C4-2B (cell line): ENCODE measurements at regions not wholly inside any gene's neighbourhood (a gene's known extent, or its start where the extent isn't known, plus 50 kb on each side); places are given as distances from the start of the nearest gene placed in this dataset.

Experiments
- H3K27ac ChIP-seq: fragments of 450-650 bp; 2 replicates; pipeline ENCODE4 v1.5.1; 2017
- CTCF ChIP-seq: fragments of 450-650 bp; conservative IDR thresholded peaks from 2 replicates; pipeline ENCODE4 v1.5.1; 2017; ENCODE audit warnings: mild to moderate bottlenecking
- ZFX ChIP-seq: fragments of 450-650 bp; IDR thresholded peaks from 2 replicates; pipeline ENCODE4 v1.6.1; 2017

- no peak overlapping the region for H3K27ac ChIP-seq
- TF ChIP-seq CTCF, result no peak
- TF ChIP-seq ZFX, result no peak
These were observed 289.3 kb upstream of the TCF4 start for GRCh38 chr18:55877321-55877720.

- no peak for TF ChIP-seq ZFX
- TF ChIP-seq CTCF, result no peak
- H3K27ac ChIP-seq, result no peak overlapping the region
These were observed 288.3 kb upstream of the TCF4 start for GRCh38 chr18:55876254-55876653.

DNA sequence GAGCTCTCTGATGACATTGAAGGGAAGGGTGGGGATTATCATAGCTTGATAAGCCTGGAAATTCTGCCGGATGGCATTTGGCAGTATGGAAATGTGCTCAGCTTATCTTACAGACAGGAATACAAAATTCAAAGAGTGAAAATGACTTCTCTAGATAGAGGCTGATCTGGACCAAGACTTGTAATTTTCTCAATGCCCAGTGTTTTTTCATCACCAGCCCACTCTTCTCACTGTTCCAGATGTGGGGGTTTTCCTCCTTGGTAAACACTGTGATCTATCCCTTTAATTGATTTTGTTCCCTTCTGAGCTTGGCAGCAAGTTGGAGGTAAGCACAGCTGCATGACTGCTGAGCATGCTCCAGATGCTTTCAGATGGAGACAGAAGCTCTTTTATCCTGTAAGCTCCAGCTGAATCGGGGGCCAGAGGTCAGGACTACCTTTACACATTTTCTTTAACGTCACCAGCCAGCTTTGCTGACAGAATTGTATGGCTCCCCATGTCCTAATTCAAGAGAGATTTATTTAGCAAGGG, 287.4 kb upstream of the TCF4 start:
- TF ChIP-seq CTCF (no peak), ZFX (no peak)
- no peak overlapping the region for H3K27ac ChIP-seq

DNA sequence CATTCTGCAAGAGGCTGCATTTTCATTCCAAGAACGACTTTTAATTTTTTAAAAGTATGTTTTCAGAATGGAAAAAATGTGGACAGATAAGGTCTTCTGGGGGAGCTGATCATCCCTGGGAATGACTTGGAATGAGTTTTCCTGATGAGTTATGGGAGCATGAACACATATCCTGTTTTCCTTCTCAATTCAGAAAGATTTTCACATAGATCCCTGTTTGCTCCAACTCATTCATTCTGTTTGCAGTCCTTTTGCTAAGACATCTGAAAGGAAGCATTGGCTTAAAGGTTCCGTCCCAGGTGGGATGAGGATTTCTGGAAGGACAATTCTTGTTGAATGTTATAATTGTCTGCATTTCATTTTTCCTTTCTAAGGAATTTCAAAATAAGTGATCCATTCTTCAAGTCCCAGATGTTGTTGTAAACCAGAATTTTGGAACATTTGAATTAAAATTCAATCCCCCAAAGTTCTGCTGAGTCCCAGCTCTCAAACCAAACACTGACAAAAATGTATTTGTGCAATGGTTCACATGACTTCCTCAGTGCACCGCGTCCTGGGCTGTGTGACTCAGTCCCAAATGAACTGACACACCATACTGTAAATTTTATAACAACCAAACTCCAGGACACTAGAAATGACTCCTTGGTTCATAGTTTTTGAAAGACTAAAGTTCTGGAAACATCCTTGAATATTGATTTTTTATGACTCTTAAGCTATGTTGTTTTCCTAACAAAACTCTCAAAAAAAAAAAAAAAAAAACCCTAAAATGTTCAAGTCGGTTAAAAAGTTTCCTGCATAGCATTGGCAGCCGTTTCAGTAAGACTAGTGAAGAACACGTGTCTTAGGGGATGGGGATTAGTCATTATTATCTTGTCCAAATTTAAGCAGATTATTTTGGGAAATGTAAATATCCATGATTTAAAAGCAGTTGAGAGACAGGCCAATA, 281.8 kb upstream of the TCF4 start:
- no peak overlapping the region for H3K27ac ChIP-seq
- TF ChIP-seq CTCF, result no peak
- TF ChIP-seq ZFX, result no peak

DNA sequence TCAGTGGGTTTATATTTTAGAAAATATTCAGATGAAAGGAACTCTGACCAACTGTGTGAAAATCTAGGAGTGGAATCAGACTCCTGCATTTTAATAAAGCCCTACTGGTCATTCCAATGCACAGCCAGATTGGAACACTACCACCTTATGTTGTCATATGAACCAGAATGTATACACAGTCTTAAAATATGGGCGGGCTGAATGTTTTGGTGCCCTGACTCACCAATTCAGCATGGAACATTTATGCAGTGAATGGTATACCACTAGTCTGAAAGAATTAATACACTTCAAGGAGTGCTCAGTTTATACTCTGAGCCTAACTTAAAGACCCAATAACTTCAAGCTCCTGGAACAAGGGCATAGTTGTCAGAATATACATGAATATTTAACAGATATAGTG, 280.9 kb upstream of the TCF4 start:
- H3K27ac ChIP-seq, result no peak overlapping the region

GRCh38 chr18:55866886-55867285, 278.9 kb upstream of the TCF4 start:
- TF ChIP-seq ZFX, result no peak
- no peak for TF ChIP-seq CTCF
- no peak overlapping the region for H3K27ac ChIP-seq

More for the DNA sequence above, 280.9 kb upstream of the TCF4 start:
- TF ChIP-seq CTCF, result no peak
- no peak for TF ChIP-seq ZFX

GRCh38 chr18:55866006-55866405, 278.0 kb upstream of the TCF4 start:
- H3K27ac ChIP-seq, result no peak overlapping the region
- no peak for TF ChIP-seq CTCF
- no peak for TF ChIP-seq ZFX
